HepG2 (cell line): ENCODE measurements at regions not wholly inside any gene's neighbourhood (a gene's known extent, or its start where the extent isn't known, plus 50 kb on each side); places are given as distances from the start of the nearest gene placed in this dataset.

Experiments used
- ATAC-seq: fragments of 200-7000 bp; cut with Tn5 transposase; 3 replicates; pipeline ENCODE4 v1.9.1; 2020; ENCODE audit warnings: mild to moderate bottlenecking, moderate library complexity
- BruUV-seq: library from RNA; stranded (reverse); fragments of 400-500 nt; replicated peaks from 2 replicates; lab custom pipeline; 2021; lab: Mats Ljungman, UMichigan
- CTCF ChIA-PET: fragments of 300-600 bp; formaldehyde crosslinking; extraction: SDS; loops from one replicate; lab custom pipeline; 2021; ENCODE audit warnings: low total read pairs, inconsistent platforms, low intra/inter-chr PET ratio; lab: Yijun Ruan, JAX
- POLR2A ChIA-PET: fragments of 350-600 bp; sonication (Branson Sonifier 250); formaldehyde crosslinking; loops from one replicate; lab custom pipeline; 2020; ENCODE audit warnings: antibody characterized with exemption, inconsistent platforms; lab: Yijun Ruan, JAX
- DNase-seq: peaks from one replicate; pipeline ENCODE4 v3.0.0-alpha.2; 2015; ENCODE audit warnings: low spot score
- FAIRE-seq: peaks from 3 replicates; lab custom pipeline; 2011; peaks lifted over from hg19 to GRCh38; lab: Jason Lieb, UNC
- H2AFZ ChIP-seq: one replicate; pipeline ENCODE4 v1.6.1; 2011; ENCODE audit warnings: low read length, inconsistent platforms
- H3K27ac ChIP-seq: fragments of 300-600 bp; 3 replicates; pipeline ENCODE4 v1.8.0; 2011; ENCODE audit warnings: mixed run types, mild to moderate bottlenecking, mixed read lengths, low read length, inconsistent platforms; ENCODE audit not compliant: insufficient read depth; ENCODE audit errors: extremely low read length
- H3K27me3 ChIP-seq, 2 experiments: fragments of 200-600 bp in 1 of 2; 2 replicates in 1 of 2; 3 replicates in 1 of 2; pipeline versions ENCODE4 v1.6.0 to v1.8.0; 2011; ENCODE audit warnings: low read length in 2 of 2, mild to moderate bottlenecking in 2 of 2, moderate library complexity in 2 of 2, inconsistent platforms in 1 of 2; ENCODE audit not compliant: insufficient read depth in 2 of 2, control insufficient read depth in 1 of 2
- H3K36me3 ChIP-seq, 2 experiments: fragments of 200-600 bp in 1 of 2; replicated peaks in 1 of 2; 2 replicates in 1 of 2; 3 replicates in 1 of 2; pipeline versions ENCODE4 v1.5.1 to v1.8.0; 2011; ENCODE audit warnings: low read length in 2 of 2, inconsistent platforms in 1 of 2; ENCODE audit not compliant: insufficient read depth in 2 of 2, control insufficient read depth in 1 of 2
- H3K4me1 ChIP-seq: 2 replicates; pipeline ENCODE4 v1.5.1; 2012; ENCODE audit warnings: low read length, inconsistent platforms; ENCODE audit not compliant: insufficient read depth
- H3K4me2 ChIP-seq: 2 replicates; pipeline ENCODE4 v1.6.0; 2011; ENCODE audit warnings: low read depth, low read length, inconsistent platforms
- H3K4me3 ChIP-seq, 3 experiments: fragments of 200-600 bp in 1 of 3; sonication (generic), shearing (Covaris generic) in 1 of 3; replicated peaks in 1 of 3; 2 replicates each; pipeline ENCODE4 v1.5.1; 2011 to 2016; ENCODE audit warnings: low read length in 3 of 3, inconsistent platforms in 2 of 3, low read depth in 2 of 3, mild to moderate bottlenecking in 2 of 3, control low read depth in 1 of 3, mixed read lengths in 1 of 3; ENCODE audit not compliant: insufficient read depth in 1 of 3
- H3K79me2 ChIP-seq: one replicate; pipeline ENCODE4 v1.6.1; 2011; ENCODE audit warnings: low read length, inconsistent platforms; ENCODE audit not compliant: insufficient read depth
- H3K9ac ChIP-seq: 2 replicates; pipeline ENCODE4 v1.6.0; 2011; ENCODE audit warnings: mild to moderate bottlenecking, low read depth, low read length, inconsistent platforms; ENCODE audit not compliant: insufficient read depth
- H3K9me3 ChIP-seq: 2 replicates; pipeline ENCODE4 v1.5.1; 2012; ENCODE audit warnings: mild to moderate bottlenecking, low read length
- H4K20me1 ChIP-seq: 2 replicates; pipeline ENCODE4 v1.6.0; 2011; ENCODE audit warnings: inconsistent platforms, mild to moderate bottlenecking, low read length, moderate library complexity; ENCODE audit not compliant: insufficient read depth
- LRRFIP1 ChIP-seq: sonication (generic); formaldehyde crosslinking; conservative IDR thresholded peaks from 2 replicates; pipeline ENCODE4 v1.4.0; 2020; ENCODE audit warnings: missing genetic modification reagents
- PCBP1 ChIP-seq: fragments of 200-400 bp; formaldehyde crosslinking; IDR thresholded peaks from 2 replicates; pipeline ENCODE4 v1.6.1; 2017; ENCODE audit warnings: mild to moderate bottlenecking, low read depth, low read length, borderline replicate concordance
- STAG1 ChIP-seq: sonication (generic); formaldehyde crosslinking; IDR thresholded peaks from 2 replicates; pipeline ENCODE4 v1.4.0; 2020; ENCODE audit warnings: missing genetic modification reagents
- SYNCRIP ChIP-seq: fragments of 200-400 bp; formaldehyde crosslinking; IDR thresholded peaks from 2 replicates; pipeline ENCODE4 v1.6.1; 2018; ENCODE audit warnings: mild to moderate bottlenecking, low read depth, low read length; ENCODE audit not compliant: insufficient read depth
- TFDP1 ChIP-seq: IDR thresholded peaks from 2 replicates; pipeline ENCODE4 v1.6.1; 2016; ENCODE audit warnings: missing compliant biosample characterization, missing genetic modification reagents, borderline replicate concordance
- TMF1 ChIP-seq: sonication (generic); formaldehyde crosslinking; IDR thresholded peaks from 2 replicates; pipeline ENCODE4 v1.8.1; 2022; ENCODE audit warnings: low read depth, missing genetic modification reagents
- WGBS: methylation state at CpG from one replicate; pipeline ENCODE4 v1.1.6; 2017; ENCODE audit warnings: low lambda C conversion rate; 5-methylcytosine and 5-hydroxymethylcytosine counted together
- in situ Hi-C: cut with HindIII; loops from 2 replicates; pipeline ENCODE4 v1.10.0; 2017; ENCODE audit warnings: low pct_unique_long_range_greater_than_20kb; ENCODE audit not compliant: extremely low pct_ligation_motif_present
- intact Hi-C: fragments of 100-400 bp; cut with micrococcal nuclease; formaldehyde crosslinking; loops from one replicate; pipeline ENCODE4 v1.10.0; 2022; ENCODE audit not compliant: unreplicated experiment
- TF ChIP-seq, protein P1 (sequence below): sonication (generic); formaldehyde crosslinking; IDR thresholded peaks from 2 replicates; pipeline ENCODE4 v1.5.1; 2020; ENCODE audit warnings: missing genetic modification reagents, mild to moderate bottlenecking, borderline replicate concordance

DNA sequence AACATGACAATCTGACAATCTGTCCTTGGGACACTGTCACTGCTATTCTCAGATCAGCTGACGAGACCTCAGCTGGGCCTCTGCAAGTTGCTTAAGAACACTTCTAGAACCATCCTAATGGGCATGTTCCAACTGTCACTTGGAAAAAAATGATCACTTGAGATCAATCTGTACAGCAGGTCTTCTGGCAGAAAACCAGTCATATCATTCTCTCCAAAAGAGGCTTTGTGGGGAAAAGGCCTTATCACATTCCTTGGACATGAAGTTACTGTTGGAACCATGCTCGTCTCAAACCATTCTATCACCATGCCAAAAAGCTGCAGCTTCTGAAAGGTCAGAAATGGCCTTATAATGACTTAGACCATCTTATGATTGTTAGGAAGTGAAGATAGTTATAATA, 744.2 kb downstream of the USP25 start:
- ChIA-PET CTCF (no interaction called here), POLR2A (no interaction called here)
- H3K4me3 ChIP-seq, result no peak overlapping the region
- TF ChIP-seq STAG1 (CRISPR knock-in tag), result no peak
- TF ChIP-seq TFDP1 (CRISPR knock-in tag), result no peak
- no peak for TF ChIP-seq TMF1 (CRISPR knock-in tag)
- TF ChIP-seq, protein P1, sequence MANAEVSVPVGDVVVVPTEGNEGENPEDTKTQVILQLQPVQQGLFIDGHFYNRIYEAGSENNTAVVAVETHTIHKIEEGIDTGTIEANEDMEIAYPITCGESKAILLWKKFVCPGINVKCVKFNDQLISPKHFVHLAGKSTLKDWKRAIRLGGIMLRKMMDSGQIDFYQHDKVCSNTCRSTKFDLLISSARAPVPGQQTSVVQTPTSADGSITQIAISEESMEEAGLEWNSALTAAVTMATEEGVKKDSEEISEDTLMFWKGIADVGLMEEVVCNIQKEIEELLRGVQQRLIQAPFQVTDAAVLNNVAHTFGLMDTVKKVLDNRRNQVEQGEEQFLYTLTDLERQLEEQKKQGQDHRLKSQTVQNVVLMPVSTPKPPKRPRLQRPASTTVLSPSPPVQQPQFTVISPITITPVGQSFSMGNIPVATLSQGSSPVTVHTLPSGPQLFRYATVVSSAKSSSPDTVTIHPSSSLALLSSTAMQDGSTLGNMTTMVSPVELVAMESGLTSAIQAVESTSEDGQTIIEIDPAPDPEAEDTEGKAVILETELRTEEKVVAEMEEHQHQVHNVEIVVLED (CRISPR knock-in tag), result no peak
- TF ChIP-seq PCBP1, result no peak
- TF ChIP-seq LRRFIP1, result no peak
- TF ChIP-seq SYNCRIP, result no peak
- H3K27ac ChIP-seq, result no peak overlapping the region
- intact Hi-C loops, result no loop called here
- H3K4me2 ChIP-seq, result no peak overlapping the region
- no peaks in the 10 kb centered on the region for H3K27me3 ChIP-seq
- H3K36me3 ChIP-seq, result no peaks in the 10 kb centered on the region
- in situ Hi-C loops, result no loop called here
- H3K9ac ChIP-seq, result no peak overlapping the region
- H3K79me2 ChIP-seq, result no peaks in the 10 kb centered on the region
- H3K9me3 ChIP-seq, result no peaks in the 10 kb centered on the region
- no peaks in the 10 kb centered on the region for H4K20me1 ChIP-seq
- H2AFZ ChIP-seq, result no peak overlapping the region
- H3K4me1 ChIP-seq, result no peaks in the 10 kb centered on the region
- 20% methylated on average over 2 of the region's 2 CpGs for WGBS
- BruUV-seq, result no TSS peak
- no peak for ATAC-seq
- no peak for FAIRE-seq
- no peak for DNase-seq
